GM23338 (cell line): ENCODE measurements at regions not wholly inside any gene's neighbourhood (a gene's known extent, or its start where the extent isn't known, plus 50 kb on each side); places are given as distances from the start of the nearest gene placed in this dataset.

Source experiments
- ATAC-seq: fragments of 200-7000 bp; cut with Tn5 transposase; 3 replicates; pipeline ENCODE4 v1.9.1; 2020
- DNase-seq: peaks from one replicate; pipeline ENCODE4 v3.0.0-alpha.2; 2015; ENCODE audit warnings: low spot score
- H2AFZ ChIP-seq: fragments of 200-600 bp; sonication (generic); 2 replicates; pipeline ENCODE4 v1.8.0; 2016; ENCODE audit warnings: antibody characterized with exemption, mild to moderate bottlenecking, moderate library complexity
- H3F3A ChIP-seq: fragments of 200-600 bp; sonication (generic); replicated peaks from 2 replicates; pipeline ENCODE4 v1.8.0; 2017; ENCODE audit warnings: antibody characterized with exemption, mixed run types, low read depth
- H3K27ac ChIP-seq: fragments of 200-600 bp; sonication (generic); 2 replicates; pipeline ENCODE4 v1.6.1; 2016; ENCODE audit warnings: low read depth
- H3K27me3 ChIP-seq: fragments of 200-600 bp; sonication (generic); 2 replicates; pipeline ENCODE4 v1.8.0; 2016; ENCODE audit warnings: mild to moderate bottlenecking, mixed run types, moderate library complexity; ENCODE audit not compliant: insufficient read depth
- H3K36me3 ChIP-seq: fragments of 200-600 bp; sonication (generic); 2 replicates; pipeline ENCODE4 v1.8.0; 2016; ENCODE audit warnings: mild to moderate bottlenecking; ENCODE audit not compliant: insufficient read depth
- H3K4me1 ChIP-seq: fragments of 200-600 bp; sonication (generic); 2 replicates; pipeline ENCODE4 v1.8.0; 2016; ENCODE audit warnings: mild to moderate bottlenecking, moderate library complexity; ENCODE audit not compliant: insufficient read depth
- H3K4me2 ChIP-seq: fragments of 200-600 bp; sonication (generic); 2 replicates; pipeline ENCODE4 v1.7.1; 2017; ENCODE audit warnings: mixed run types
- H3K4me3 ChIP-seq: fragments of 200-600 bp; sonication (generic); 2 replicates; pipeline ENCODE4 v1.6.1; 2016; ENCODE audit warnings: mixed run types
- H3K79me2 ChIP-seq: fragments of 200-600 bp; sonication (generic); replicated peaks from 2 replicates; pipeline ENCODE4 v1.8.0; 2017; ENCODE audit warnings: mild to moderate bottlenecking; ENCODE audit not compliant: insufficient read depth
- H3K9me2 ChIP-seq: fragments of 200-600 bp; sonication (generic); 2 replicates; pipeline ENCODE4 v1.8.0; 2017; ENCODE audit not compliant: insufficient read depth
- H4K20me1 ChIP-seq: fragments of 200-600 bp; sonication (generic); replicated peaks from 2 replicates; pipeline ENCODE4 v1.8.0; 2017; ENCODE audit warnings: mild to moderate bottlenecking; ENCODE audit not compliant: insufficient read depth
- H3K27ac Mint-ChIP-seq: 2 replicates; pipeline ENCODE4 v1.8.0; 2020; ENCODE audit warnings: inconsistent platforms, mild to moderate bottlenecking, moderate library complexity, mixed read lengths
- H3K27me3 Mint-ChIP-seq: 3 replicates; pipeline ENCODE4 v1.8.0; 2022; ENCODE audit warnings: low read depth, mild to moderate bottlenecking, moderate library complexity, mixed read lengths, inconsistent platforms; ENCODE audit not compliant: insufficient read depth, poor library complexity
- H3K36me3 Mint-ChIP-seq: 3 replicates; pipeline ENCODE4 v1.8.0; 2021; ENCODE audit warnings: low read depth, mild to moderate bottlenecking, inconsistent platforms, moderate library complexity, mixed read lengths
- H3K4me1 Mint-ChIP-seq: 3 replicates; pipeline ENCODE4 v1.8.0; 2020; ENCODE audit warnings: mild to moderate bottlenecking, inconsistent platforms, mixed read lengths
- H3K4me3 Mint-ChIP-seq: 3 replicates; pipeline ENCODE4 v1.8.0; 2021; ENCODE audit warnings: moderate library complexity, mild to moderate bottlenecking, inconsistent platforms, mixed read lengths
- H3K9me3 Mint-ChIP-seq: 3 replicates; pipeline ENCODE4 v1.8.0; 2020; ENCODE audit warnings: moderate library complexity, mild to moderate bottlenecking, inconsistent platforms, mixed read lengths
- CREB1 ChIP-seq: fragments of 250-450 bp; sonication (Bioruptor Pico); IDR thresholded peaks from 2 replicates; pipeline ENCODE4 v1.5.0; 2020; ENCODE audit warnings: low read depth, mild to moderate bottlenecking, moderate library complexity
- EZH2 ChIP-seq: fragments of 200-600 bp; sonication (generic); IDR thresholded peaks from one replicate; pipeline ENCODE4 v1.8.0; 2017; ENCODE audit warnings: antibody characterized with exemption, mild to moderate bottlenecking, low read depth; ENCODE audit not compliant: unreplicated experiment
- NANOG ChIP-seq: IDR thresholded peaks from 2 replicates; pipeline ENCODE4 v1.6.1; 2016; ENCODE audit warnings: antibody characterized with exemption, borderline replicate concordance
- STAT1 ChIP-seq: IDR thresholded peaks from one replicate; pipeline ENCODE4 v1.6.1; 2016; ENCODE audit warnings: antibody characterized with exemption; ENCODE audit not compliant: unreplicated experiment
- ZNF114 ChIP-seq: fragments of 250-450 bp; sonication (Bioruptor Pico); IDR thresholded peaks from 2 replicates; pipeline ENCODE4 v1.5.0; 2020; ENCODE audit warnings: mild to moderate bottlenecking, moderate library complexity
- TF ChIP-seq, protein P1 (sequence below), 2 experiments: fragments of 200-600 bp in 1 of 2; sonication (generic) in 1 of 2; conservative IDR thresholded peaks; 2 replicates each; pipeline versions ENCODE4 v1.5.1 to v1.6.1; 2016 to 2017; ENCODE audit warnings: antibody characterized with exemption in 2 of 2, low read depth in 2 of 2, mild to moderate bottlenecking in 2 of 2, moderate library complexity in 1 of 2
- TF ChIP-seq, protein P2 (sequence below): IDR thresholded peaks from 2 replicates; pipeline ENCODE4 v1.6.1; 2016; ENCODE audit warnings: antibody characterized with exemption

DNA sequence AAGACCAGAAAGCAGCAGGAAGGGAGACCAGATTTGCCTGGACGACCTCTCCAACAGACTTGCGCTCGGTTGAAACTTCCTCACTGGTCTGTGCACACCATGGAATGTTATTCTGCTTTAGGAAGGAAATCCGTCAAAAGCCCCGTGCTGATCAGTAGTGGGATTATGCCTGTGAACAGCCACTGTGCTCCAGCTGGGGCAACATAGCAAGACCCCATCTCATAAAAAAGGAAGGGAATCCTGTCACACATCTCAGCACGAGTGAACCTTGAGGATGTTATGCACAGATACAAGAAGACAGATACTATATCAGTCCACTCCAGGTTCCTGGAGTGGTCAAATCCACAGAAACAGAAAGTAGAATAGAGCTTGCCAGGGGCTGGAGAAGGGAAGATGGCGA lies 86.9 kb upstream of the FOXC1 start:
- DNase-seq (no peak), ATAC-seq (no peak)
- Histone ChIP-seq H3F3A (no peaks in the 10 kb centered on the region), H3K27ac (no peak overlapping the region), H3K4me1 (peaks cover 10% of the 10 kb centered on the region), H2AFZ (no peak overlapping the region), H3K9me2 (peaks cover 7% of the 10 kb centered on the region; the same call in 1 of the 2 replicates), H3K4me3 (no peak overlapping the region), H3K36me3 (no peaks in the 10 kb centered on the region), H3K79me2 (no peaks in the 10 kb centered on the region), H4K20me1 (no peaks in the 10 kb centered on the region), H3K27me3 (peaks cover 59% of the 10 kb centered on the region), H3K4me2 (no peak overlapping the region)
- Mint-ChIP-seq H3K27me3 (peaks cover 43% of the 10 kb centered on the region), H3K4me3 (no peak overlapping the region), H3K36me3 (peaks cover 6% of the 10 kb centered on the region; the same call in 2 of the 3 replicates), H3K27ac (no peak overlapping the region), H3K9me3 (peaks cover 12% of the 10 kb centered on the region), H3K4me1 (peaks cover 16% of the 10 kb centered on the region)
- TF ChIP-seq EZH2 (no peak), ZNF114 (no peak), CREB1 (CRISPR knock-in tag) (no peak), STAT1 (no peak)

DNA sequence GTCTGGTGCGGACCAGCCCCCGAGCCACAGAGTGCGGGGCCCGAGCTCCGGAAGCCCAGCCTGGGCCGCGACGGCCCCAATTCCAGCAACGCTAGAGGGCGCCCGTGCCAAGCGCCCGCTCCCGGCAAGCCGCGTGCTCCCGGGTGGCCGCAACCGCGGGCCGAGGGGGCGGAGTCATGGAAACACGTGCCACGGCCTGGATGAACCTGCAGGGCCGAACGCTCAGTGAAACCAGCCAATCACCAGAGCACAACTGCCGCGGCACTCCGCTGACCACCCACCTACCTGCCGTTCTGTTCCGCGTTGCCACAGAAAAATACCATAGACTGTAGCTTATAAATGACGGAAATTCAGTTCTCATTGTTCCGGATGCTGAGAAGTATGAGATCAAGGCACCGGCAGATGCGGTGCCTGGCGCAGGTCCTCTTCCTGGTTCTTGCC lies 85.7 kb upstream of the FOXC1 start:
- Mint-ChIP-seq H3K27me3 (peaks cover 46% of the 10 kb centered on the region), H3K4me3 (peak overlapping the region; percentile 46; the same call in 2 of the 3 replicates), H3K27ac (no peak overlapping the region), H3K9me3 (peaks cover 12% of the 10 kb centered on the region), H3K4me1 (peaks cover 18% of the 10 kb centered on the region), H3K36me3 (peaks cover 6% of the 10 kb centered on the region; the same call in 2 of the 3 replicates)
- Histone ChIP-seq H2AFZ (peak overlapping the region; percentile 85), H3K79me2 (no peaks in the 10 kb centered on the region), H3K36me3 (no peaks in the 10 kb centered on the region), H3K4me2 (peak overlapping the region; percentile 49; the same call in 1 of the 2 replicates), H3F3A (no peaks in the 10 kb centered on the region), H3K9me2 (peaks cover 7% of the 10 kb centered on the region; the same call in 1 of the 2 replicates), H3K27me3 (peaks cover 61% of the 10 kb centered on the region), H3K4me3 (peak overlapping the region; percentile 28; the same call in 1 of the 2 replicates), H3K27ac (no peak overlapping the region), H4K20me1 (no peaks in the 10 kb centered on the region), H3K4me1 (peaks cover 10% of the 10 kb centered on the region)
- ATAC-seq (peak; percentile 90), DNase-seq (peak; percentile 94)
- TF ChIP-seq, protein P1, sequence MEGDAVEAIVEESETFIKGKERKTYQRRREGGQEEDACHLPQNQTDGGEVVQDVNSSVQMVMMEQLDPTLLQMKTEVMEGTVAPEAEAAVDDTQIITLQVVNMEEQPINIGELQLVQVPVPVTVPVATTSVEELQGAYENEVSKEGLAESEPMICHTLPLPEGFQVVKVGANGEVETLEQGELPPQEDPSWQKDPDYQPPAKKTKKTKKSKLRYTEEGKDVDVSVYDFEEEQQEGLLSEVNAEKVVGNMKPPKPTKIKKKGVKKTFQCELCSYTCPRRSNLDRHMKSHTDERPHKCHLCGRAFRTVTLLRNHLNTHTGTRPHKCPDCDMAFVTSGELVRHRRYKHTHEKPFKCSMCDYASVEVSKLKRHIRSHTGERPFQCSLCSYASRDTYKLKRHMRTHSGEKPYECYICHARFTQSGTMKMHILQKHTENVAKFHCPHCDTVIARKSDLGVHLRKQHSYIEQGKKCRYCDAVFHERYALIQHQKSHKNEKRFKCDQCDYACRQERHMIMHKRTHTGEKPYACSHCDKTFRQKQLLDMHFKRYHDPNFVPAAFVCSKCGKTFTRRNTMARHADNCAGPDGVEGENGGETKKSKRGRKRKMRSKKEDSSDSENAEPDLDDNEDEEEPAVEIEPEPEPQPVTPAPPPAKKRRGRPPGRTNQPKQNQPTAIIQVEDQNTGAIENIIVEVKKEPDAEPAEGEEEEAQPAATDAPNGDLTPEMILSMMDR (conservative IDR thresholded peaks at IDR 0.05; ENCODE audit: low read depth in 2 of 2) = peak; percentile 74 to 87
- TF ChIP-seq CREB1 (CRISPR knock-in tag) (peak; percentile 56; the same call in 1 of the 2 replicates), NANOG (no peak)
- TF ChIP-seq, protein P2, sequence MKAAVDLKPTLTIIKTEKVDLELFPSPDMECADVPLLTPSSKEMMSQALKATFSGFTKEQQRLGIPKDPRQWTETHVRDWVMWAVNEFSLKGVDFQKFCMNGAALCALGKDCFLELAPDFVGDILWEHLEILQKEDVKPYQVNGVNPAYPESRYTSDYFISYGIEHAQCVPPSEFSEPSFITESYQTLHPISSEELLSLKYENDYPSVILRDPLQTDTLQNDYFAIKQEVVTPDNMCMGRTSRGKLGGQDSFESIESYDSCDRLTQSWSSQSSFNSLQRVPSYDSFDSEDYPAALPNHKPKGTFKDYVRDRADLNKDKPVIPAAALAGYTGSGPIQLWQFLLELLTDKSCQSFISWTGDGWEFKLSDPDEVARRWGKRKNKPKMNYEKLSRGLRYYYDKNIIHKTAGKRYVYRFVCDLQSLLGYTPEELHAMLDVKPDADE = no peak
